RPMI8226 (cell line): ENCODE measurements at regions not wholly inside any gene's neighbourhood (a gene's known extent, or its start where the extent isn't known, plus 50 kb on each side); places are given as distances from the start of the nearest gene placed in this dataset.

Experiments
- DNase-seq: peaks from one replicate; pipeline ENCODE4 v3.0.0-alpha.2; 2015

- no peak for DNase-seq
These were observed 61.4 kb downstream of the TM2D3 start for GRCh38 chr15:101590785-101591184.

GRCh38 chr15:101583284-101583683 is 68.9 kb downstream of the TM2D3 start:
- no peak for DNase-seq

GRCh38 chr15:101580431-101580830 is 71.8 kb downstream of the TM2D3 start:
- DNase-seq = no peak

GRCh38 chr15:101579631-101580163 is 72.5 kb downstream of the TM2D3 start:
- DNase-seq = no peak

GRCh38 chr15:101578443-101578894 is 73.7 kb downstream of the TM2D3 start:
- peak; percentile 80 for DNase-seq

- DNase-seq = no peak
These were observed 78.2 kb downstream of the TM2D3 start for GRCh38 chr15:101573951-101574350.

- no peak for DNase-seq
These were observed 80.7 kb upstream of the PCSK6 start for GRCh38 chr15:101570241-101570640.

GRCh38 chr15:101568821-101569555 is 79.5 kb upstream of the PCSK6 start:
- no peak for DNase-seq

GRCh38 chr15:101568309-101568708 is 78.8 kb upstream of the PCSK6 start:
- DNase-seq = no peak

GRCh38 chr15:101566748-101567488 is 77.4 kb upstream of the PCSK6 start:
- no peak for DNase-seq

GRCh38 chr15:101565377-101565776 is 75.9 kb upstream of the PCSK6 start:
- DNase-seq = no peak

GRCh38 chr15:101563176-101563796 is 73.8 kb upstream of the PCSK6 start:
- no peak for DNase-seq

- DNase-seq = no peak
These were observed 73.0 kb upstream of the PCSK6 start for GRCh38 chr15:101562428-101563059.

- no peak for DNase-seq
These were observed 72.0 kb upstream of the PCSK6 start for GRCh38 chr15:101561584-101561906.

- DNase-seq = no peak
These were observed 71.4 kb upstream of the PCSK6 start for GRCh38 chr15:101560722-101561583.

- DNase-seq = peak; percentile 87
These were observed 70.4 kb upstream of the PCSK6 start for GRCh38 chr15:101559952-101560351.

- DNase-seq = peak; percentile 44
These were observed 68.9 kb upstream of the PCSK6 start for GRCh38 chr15:101558221-101558941.

- DNase-seq = no peak
These were observed 66.8 kb upstream of the PCSK6 start for GRCh38 chr15:101556273-101556672.

GRCh38 chr15:101554115-101554915 is 64.8 kb upstream of the PCSK6 start:
- no peak for DNase-seq

- no peak for DNase-seq
These were observed 62.4 kb upstream of the PCSK6 start for GRCh38 chr15:101551696-101552591.
